ENCODE measurements at regions not wholly inside any gene's neighbourhood (a gene's known extent, or its start where the extent isn't known, plus 50 kb on each side); places are given as distances from the start of the nearest gene placed in this dataset.

GRCh38 chr3:17931131-17931530 lies 188.7 kb upstream of the TBC1D5 start:
- TF ChIP-seq POLR2A (IDR thresholded peaks at IDR 0.05; ENCODE audit: low read length) (no peak), JUNB (IDR thresholded peaks at IDR 0.05) (no peak), PHF8 (IDR thresholded peaks at IDR 0.05; ENCODE audit: borderline replicate concordance, low read depth) (no peak), CTCF (IDR thresholded peaks at IDR 0.05) (no peak), ZFP36 (IDR thresholded peaks at IDR 0.05; ENCODE audit: borderline replicate concordance, partially characterized antibody) (no peak)

Data from A549 (cell line).